ENCODE measurements at regions not wholly inside any gene's neighbourhood (a gene's known extent, or its start where the extent isn't known, plus 50 kb on each side); places are given as distances from the start of the nearest gene placed in this dataset.
"Not testable (repeated sequence)": the region's sequence is repeated elsewhere in the genome, so short reads cannot be mapped to it uniquely, and the experiment has no call there.

DNA sequence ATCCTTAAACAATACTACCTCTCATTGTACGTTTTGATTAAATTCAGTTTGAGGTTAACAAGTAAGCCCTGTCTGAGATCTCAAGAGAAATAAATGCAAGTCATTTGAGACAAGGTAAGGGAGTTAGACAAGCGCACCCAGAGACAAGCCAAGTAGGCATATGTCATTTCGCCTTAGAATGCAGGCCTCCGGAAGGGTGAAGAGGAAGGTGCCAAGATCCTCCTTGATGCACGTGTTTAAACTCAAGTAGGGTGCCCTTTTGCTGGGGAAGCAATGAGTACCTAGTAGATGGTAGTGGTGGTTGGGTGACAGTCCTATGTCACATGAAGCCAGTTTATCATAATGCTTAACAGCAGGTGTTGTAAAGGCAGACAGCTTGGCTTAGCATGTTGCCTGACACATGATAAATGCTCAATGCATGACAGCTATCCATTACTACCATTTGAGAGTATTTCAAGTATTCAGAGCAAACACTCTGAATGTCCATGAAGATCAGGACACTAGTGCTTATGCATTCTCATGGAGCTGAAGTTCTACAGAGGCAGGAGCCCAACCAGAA lies 415.9 kb downstream of the TMEM135 start:
- TF ChIP-seq, protein P1, sequence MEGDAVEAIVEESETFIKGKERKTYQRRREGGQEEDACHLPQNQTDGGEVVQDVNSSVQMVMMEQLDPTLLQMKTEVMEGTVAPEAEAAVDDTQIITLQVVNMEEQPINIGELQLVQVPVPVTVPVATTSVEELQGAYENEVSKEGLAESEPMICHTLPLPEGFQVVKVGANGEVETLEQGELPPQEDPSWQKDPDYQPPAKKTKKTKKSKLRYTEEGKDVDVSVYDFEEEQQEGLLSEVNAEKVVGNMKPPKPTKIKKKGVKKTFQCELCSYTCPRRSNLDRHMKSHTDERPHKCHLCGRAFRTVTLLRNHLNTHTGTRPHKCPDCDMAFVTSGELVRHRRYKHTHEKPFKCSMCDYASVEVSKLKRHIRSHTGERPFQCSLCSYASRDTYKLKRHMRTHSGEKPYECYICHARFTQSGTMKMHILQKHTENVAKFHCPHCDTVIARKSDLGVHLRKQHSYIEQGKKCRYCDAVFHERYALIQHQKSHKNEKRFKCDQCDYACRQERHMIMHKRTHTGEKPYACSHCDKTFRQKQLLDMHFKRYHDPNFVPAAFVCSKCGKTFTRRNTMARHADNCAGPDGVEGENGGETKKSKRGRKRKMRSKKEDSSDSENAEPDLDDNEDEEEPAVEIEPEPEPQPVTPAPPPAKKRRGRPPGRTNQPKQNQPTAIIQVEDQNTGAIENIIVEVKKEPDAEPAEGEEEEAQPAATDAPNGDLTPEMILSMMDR (IDR thresholded peaks at IDR 0.05; ENCODE audit: insufficient read depth, missing control alignments): no peak
- DNase-seq (ENCODE audit: insufficient read length, low spot score) (no peak), FAIRE-seq (no peak)

DNA sequence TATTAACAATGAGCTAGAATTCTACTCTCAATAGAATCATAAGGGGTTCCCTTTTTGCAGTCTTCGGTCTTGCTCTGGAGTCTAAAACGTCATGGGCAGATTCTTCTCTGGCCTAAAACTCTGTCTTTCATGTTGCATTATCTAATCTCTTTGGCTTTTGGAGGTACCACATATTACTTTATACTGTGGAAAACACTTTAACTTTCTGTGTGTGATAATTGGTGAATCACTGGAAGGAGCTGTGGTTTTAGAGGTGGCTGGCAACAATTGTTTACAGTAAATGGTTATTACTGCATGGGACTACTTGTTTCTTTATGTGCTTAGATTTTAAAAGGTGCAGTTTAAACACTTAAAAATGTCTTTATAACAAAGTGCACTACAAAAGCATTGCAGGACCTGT lies 414.3 kb downstream of the TMEM135 start:
- FAIRE-seq; DNase-seq (ENCODE audit: insufficient read length, low spot score): not testable (repeated sequence)

- no peak for DNase-seq (ENCODE audit: insufficient read length, low spot score)
- FAIRE-seq: no peak
- TF ChIP-seq, protein P1 (IDR thresholded peaks at IDR 0.05; ENCODE audit: insufficient read depth, missing control alignments): no peak
Measured at GRCh38 chr11:87451395-87451794, 413.7 kb downstream of the TMEM135 start.

DNA sequence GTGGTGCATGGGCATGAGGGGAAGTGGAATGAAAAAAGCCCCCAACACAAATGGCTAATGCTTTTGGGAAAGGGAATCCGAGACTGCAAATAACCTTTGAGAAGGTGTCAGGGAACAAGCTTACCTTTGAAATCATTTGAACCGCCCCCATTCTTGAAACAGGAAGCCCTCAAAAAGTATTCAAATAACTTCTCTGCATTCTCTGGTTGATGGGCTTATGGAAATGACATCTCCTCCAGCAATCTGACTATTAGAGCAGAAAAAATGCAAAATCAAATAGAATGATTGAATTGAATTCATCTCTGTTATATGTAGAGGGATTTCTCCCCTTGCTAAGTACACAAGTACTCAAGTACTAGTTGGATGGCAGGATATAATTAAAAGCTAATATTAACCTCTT lies 409.9 kb downstream of the TMEM135 start:
- TF ChIP-seq, protein P1 (IDR thresholded peaks at IDR 0.05; ENCODE audit: insufficient read depth, missing control alignments): no peak
- FAIRE-seq (no peak), DNase-seq (ENCODE audit: insufficient read length, low spot score) (no peak)

GRCh38 chr11:87444993-87445392 lies 407.3 kb downstream of the TMEM135 start:
- FAIRE-seq: no peak
- TF ChIP-seq, protein P1 (IDR thresholded peaks at IDR 0.05; ENCODE audit: insufficient read depth, missing control alignments): no peak
- DNase-seq (ENCODE audit: insufficient read length, low spot score): no peak

- TF ChIP-seq, protein P1 (IDR thresholded peaks at IDR 0.05; ENCODE audit: insufficient read depth, missing control alignments): no peak
- no peak for DNase-seq (ENCODE audit: insufficient read length, low spot score)
- FAIRE-seq: no peak
Measured at GRCh38 chr11:87443707-87444106, 406.0 kb downstream of the TMEM135 start.

GRCh38 chr11:87440076-87440770 lies 402.5 kb downstream of the TMEM135 start:
- DNase-seq (ENCODE audit: insufficient read length, low spot score) (no peak), FAIRE-seq (no peak)
- TF ChIP-seq, protein P1 (IDR thresholded peaks at IDR 0.05; ENCODE audit: insufficient read depth, missing control alignments): no peak
